Sigmoid colon (tissue), 4 donors: ENCODE measurements at regions not wholly inside any gene's neighbourhood (a gene's known extent, or its start where the extent isn't known, plus 50 kb on each side); places are given as distances from the start of the nearest gene placed in this dataset.

ENCODE experiments used
- EP300 ChIP-seq, 4 donors: sonication (generic); formaldehyde crosslinking; IDR thresholded peaks; one replicate each; pipeline ENCODE4 v1.6.1; 2017; ENCODE audit warnings: antibody characterized with exemption in 4 of 4
- POLR2A ChIP-seq, 2 donors: fragments of 450-650 bp; IDR thresholded peaks; one replicate each; pipeline ENCODE4 v1.6.1; 2016; ENCODE audit warnings: antibody characterized with exemption in 2 of 2, mild to moderate bottlenecking in 2 of 2, moderate library complexity in 2 of 2

- no peak for TF ChIP-seq POLR2A (IDR thresholded peaks at IDR 0.05)
- TF ChIP-seq EP300 (IDR thresholded peaks at IDR 0.05) = no peak
Observed at GRCh38 chr9:89720696-89721175, 115.9 kb downstream of the GADD45G start.
